Fibroblast of skin of left biceps (primary cell): ENCODE measurements at regions not wholly inside any gene's neighbourhood (a gene's known extent, or its start where the extent isn't known, plus 50 kb on each side); places are given as distances from the start of the nearest gene placed in this dataset.
"Not testable (repeated sequence)": the region's sequence is repeated elsewhere in the genome, so short reads cannot be mapped to it uniquely, and the experiment has no call there.

Experiments used
- DNase-seq, 2 experiments: peaks; one replicate each; pipeline ENCODE4 v3.0.0-alpha.2; 2013; ENCODE audit warnings: low read depth in 2 of 2

DNA sequence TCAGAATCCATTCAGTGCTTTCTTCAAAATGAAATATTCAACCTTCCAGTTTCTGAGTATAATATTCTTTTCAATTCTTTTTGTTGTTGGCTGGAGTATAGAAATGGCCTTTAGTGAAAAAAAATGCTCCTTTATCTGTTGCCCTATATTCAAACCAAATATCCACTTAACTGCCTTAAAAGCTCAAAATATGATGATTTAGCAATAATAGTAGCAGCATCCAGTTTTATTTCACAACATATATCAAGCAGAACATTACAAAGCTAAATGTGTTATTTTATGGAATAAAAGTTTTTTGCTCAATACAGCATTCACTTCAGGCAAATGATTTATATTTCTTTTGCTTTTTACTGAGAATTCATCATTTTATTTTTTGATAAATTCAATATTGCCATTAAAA, 322.4 kb upstream of the EYS start:
- no peak for DNase-seq

DNA sequence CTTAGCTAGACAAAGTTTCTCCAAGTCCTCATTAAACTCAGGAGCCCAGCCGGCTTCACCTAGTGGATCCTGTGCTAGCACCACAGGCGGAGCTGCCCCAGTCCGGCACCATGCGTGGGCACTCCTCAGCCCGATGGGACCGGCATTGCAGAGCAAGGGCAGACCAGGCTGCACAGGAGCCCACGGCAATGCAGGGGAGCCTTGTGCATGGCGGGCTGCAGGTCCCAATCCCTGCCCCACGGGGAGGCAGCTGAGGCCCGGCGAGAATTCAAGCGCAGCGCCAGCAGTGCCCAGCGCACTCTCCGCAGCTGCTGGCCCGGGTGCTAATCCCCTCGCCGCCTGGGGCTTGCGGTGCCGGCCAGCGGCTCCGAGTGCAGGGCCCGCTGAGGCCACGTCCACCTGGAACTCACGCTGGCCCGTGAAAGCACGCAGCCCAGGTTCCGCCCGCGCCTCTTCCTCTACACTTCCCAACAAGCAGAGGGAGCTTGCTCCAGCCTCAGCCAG, 292.3 kb upstream of the EYS start:
- DNase-seq: no peak

- DNase-seq: no peak
These were observed 291.5 kb upstream of the EYS start for GRCh38 chr6:65998544-65998943.

GRCh38 chr6:65997539-65997938, 290.5 kb upstream of the EYS start:
- DNase-seq: no peak

DNA sequence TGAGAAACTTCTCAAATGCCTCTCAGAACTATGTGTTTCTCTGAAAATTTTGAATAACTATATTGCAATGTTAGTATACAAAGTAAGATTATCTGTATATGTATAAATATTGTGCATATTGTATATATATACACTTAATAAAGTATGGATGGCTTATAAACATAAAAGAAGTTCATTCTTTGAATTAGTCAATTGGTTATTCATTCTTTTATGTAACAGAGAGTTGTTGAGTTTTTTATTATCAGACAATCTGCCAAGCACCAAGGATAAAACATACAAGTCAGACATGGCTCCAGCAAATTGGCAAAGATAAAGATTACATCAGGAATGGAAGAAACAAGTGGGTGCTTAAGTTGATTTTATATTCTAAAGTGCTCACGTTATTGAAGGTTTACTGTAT, 289.1 kb upstream of the EYS start:
- no peak for DNase-seq

DNA sequence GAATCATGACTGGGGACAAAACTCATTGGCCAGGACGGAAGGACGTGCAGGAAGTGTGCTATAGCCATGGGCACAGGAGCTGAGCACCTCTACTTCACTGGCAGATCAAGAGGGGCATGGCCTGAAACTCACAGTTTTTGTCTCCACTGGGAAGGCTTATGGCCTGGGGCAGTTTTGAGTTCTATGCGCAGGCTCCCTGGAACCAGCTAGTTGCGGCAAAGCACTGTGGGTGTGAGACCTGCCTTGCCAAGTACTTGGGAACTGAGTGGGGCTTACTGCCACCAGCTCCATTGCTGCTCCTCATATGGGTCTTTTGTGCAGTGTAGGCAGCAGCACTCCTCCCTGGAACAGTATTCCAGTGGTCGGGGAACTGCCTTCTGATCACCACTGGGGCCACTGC, 282.6 kb upstream of the EYS start:
- no peak for DNase-seq

DNA sequence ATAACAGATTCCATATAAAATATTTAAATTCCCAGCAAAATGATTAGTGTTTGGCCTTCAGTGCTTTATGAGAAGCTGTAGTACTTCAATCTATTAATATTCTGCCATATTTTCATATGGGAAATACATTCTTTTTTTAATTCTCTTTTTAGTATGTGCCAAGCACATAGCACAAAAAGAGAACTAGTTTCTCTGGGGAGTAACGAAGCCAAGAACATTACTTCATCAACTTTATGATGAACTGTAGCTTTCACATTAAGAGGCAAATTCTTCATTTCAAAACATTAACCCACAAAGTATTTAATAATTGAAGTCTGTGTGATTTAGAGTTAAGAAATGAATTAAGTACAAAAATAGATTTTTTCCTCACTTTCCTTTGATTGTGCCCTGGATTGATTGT, 281.0 kb upstream of the EYS start:
- DNase-seq: no peak

- DNase-seq: no peak
These were observed 277.1 kb upstream of the EYS start for GRCh38 chr6:65984089-65984488.

DNA sequence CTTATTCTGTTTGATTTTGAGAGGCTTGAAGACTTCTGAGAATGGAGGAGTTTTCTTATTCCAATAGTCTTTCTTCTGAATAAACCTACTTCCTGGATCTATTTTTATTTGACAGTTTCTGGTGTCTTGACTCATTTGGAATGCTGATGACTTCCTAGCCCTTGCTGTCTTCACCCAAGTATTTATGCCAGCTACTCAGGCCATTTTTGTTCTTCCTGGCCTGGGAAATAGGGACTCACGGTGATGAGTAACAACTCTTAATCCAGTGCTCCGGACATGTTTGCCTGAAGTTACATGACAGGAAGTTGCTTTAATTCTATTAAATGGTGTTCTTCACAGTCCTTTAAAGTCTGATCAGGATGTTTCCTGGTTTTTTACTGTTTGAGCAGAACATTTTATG, 272.1 kb upstream of the EYS start:
- DNase-seq: peak; percentile 26 to 37

DNA sequence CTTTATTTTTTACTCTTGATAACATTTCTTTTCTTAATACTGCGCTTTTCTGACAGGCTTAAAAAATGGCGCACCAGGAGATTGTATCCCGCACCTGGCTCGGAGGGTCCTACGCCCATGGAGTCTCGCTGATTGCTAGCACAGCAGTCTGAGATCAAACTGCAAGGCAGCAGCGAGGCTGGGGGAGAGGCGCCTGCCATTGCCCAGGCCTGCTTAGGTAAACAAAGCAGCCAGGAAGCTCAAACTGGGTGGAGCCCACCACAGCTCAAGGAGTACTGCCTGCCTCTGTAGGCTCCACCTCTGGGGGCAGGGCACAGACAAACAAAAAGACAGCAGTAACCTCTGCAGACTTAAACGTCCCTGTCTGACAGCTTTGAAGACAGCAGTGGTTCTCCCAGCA, 264.2 kb upstream of the EYS start:
- DNase-seq: not testable (repeated sequence)

GRCh38 chr6:65964261-65964660, 257.2 kb upstream of the EYS start:
- DNase-seq: no peak

DNA sequence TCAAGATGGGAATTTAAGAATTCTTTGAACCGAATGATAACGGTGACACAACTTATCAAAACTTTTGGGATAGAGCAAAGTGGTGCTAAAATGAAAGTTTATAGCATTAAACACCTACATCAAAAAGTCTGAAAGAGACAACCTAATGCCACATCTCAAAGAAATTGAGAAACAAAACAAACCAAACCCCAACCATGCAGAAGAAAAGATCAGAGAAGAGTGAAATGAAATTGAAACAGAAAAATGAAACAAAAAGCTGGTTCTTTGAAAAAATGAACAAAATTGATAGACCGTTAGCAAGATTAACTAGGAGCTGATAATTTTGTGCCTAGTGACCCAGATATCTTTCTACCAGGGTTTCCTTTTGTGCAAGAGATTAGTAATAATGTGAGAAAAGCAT, 248.0 kb upstream of the EYS start:
- no peak for DNase-seq

DNA sequence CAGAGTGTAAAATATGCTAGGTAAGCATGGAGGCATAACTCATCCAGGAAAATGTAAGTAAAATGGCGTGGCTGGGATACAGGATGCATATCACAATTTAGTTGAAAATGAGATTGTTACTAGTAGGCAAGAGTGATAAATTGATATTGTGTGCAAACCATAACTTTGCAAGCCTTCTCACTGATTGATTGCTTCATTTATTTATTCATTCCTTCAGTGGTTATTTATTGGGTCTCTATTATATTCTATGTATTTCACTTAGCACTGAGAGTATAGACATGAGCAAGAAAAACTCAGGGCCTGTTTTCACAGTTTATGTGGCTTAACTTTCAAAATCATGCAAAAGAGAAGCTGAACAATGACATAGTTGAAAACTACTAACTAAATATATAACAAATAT, 241.0 kb upstream of the EYS start:
- DNase-seq: no peak

GRCh38 chr6:65943548-65943947, 236.5 kb upstream of the EYS start:
- DNase-seq: no peak

- no peak for DNase-seq
These were observed 236.0 kb upstream of the EYS start for GRCh38 chr6:65943051-65943450.

- DNase-seq: peak; percentile 43 to 55
These were observed 231.0 kb upstream of the EYS start for GRCh38 chr6:65938000-65938399.

DNA sequence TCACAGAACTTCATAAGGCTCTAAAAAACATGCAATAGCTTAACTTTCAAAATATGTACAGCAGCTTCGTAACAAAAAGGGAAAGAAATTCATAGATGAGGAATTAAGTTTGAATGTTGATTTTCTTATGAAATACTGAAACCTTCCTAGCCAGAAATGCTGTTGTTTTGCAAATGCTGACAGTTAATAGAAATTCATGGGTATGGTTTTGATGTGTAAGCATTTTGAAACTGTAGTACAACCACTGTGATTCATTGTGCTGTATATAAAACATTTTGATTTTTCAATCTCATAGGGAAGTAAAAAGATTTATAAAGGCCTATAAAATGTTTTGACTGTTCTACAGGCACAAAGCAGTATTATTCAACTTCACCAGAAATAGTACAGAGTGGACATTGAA, 228.4 kb upstream of the EYS start:
- no peak for DNase-seq

DNA sequence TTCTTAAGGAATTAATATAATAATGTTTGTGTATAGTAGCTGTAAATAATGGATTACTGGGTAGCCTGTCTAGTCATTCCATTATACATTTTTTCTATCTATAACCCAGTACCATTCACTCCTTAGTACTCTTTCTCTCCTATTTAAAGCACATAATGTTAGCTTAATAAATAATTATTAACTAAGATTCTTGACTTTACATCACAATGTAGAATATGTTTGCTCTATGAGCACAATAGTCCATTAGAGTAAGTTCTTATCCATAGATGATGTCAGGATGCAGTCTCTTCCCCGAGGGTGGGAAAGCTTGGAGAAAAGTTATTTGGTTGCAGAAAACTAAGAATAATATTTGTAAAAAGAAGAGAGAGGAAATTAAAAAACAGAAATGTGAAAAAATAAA, 226.4 kb upstream of the EYS start:
- DNase-seq: no peak

DNA sequence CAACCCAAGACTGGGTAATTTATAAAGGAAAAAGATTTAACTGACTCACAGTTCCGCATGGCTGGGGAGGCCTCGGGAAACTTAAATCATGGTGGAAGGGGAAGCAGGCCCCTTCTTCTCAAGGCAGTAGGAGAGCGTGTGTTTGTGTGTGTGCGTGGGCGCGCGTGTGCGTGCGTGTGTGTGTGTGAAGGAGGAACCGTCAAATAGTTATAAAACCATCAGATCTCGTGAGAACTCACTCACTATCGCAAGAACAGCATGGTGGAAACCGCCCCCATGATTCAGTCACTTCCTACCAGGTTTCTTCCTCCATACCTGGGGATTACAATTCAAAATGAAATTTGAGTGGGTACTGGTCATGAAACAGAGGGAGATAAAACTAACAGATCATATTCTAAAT, 220.1 kb upstream of the EYS start:
- DNase-seq: no peak

- DNase-seq: no peak
These were observed 217.4 kb upstream of the EYS start for GRCh38 chr6:65924411-65924810.

- no peak for DNase-seq
These were observed 215.0 kb upstream of the EYS start for GRCh38 chr6:65922049-65922448.

- no peak for DNase-seq
These were observed 201.0 kb upstream of the EYS start for GRCh38 chr6:65908065-65908464.

- no peak for DNase-seq
These were observed 197.0 kb upstream of the EYS start for GRCh38 chr6:65903992-65904391.

DNA sequence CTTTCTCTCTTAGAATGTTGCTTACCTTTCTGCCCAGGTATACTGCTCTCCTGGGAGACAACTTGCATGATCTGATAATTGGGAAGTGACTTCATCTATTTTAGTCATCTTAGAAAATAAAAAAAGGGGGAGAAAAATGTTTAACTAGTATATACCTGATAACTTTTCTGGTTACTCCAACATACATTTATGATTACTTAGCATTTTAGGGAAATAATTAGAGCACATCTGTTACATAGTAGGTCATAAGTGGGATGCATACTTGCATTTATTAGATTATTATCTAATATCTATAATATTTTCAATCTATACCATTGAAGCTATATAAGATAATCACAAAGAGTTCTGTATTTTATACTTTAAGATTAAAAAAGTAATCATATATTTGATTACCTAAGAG, 193.9 kb upstream of the EYS start:
- DNase-seq: no peak

GRCh38 chr6:65896140-65896539, 189.1 kb upstream of the EYS start:
- DNase-seq: no peak
